ENCODE measurements at regions not wholly inside any gene's neighbourhood (a gene's known extent, or its start where the extent isn't known, plus 50 kb on each side); places are given as distances from the start of the nearest gene placed in this dataset.

- Histone ChIP-seq H3K27ac (no peak overlapping the region), H3K36me3 (no peaks in the 10 kb centered on the region), H3K4me1 (ENCODE audit: control insufficient read depth in 1 of 2, insufficient read depth in 1 of 2, low read depth in 1 of 2, low read length in 1 of 2) (no peaks in the 10 kb centered on the region), H3K9me3 (no peaks in the 10 kb centered on the region), H3K4me3 (ENCODE audit: low read depth in 1 of 2, low read length in 1 of 2) (no peak overlapping the region), H3K27me3 (no peaks in the 10 kb centered on the region)
- no peak for TF ChIP-seq CTCF (IDR thresholded peaks at IDR 0.05)
Measured at GRCh38 chr1:219271818-219272535, 98.3 kb downstream of the LYPLAL1 start.

GRCh38 chr1:219269171-219269570 is 95.5 kb downstream of the LYPLAL1 start:
- Histone ChIP-seq H3K9me3 (no peaks in the 10 kb centered on the region), H3K27ac (no peak overlapping the region), H3K27me3 (no peaks in the 10 kb centered on the region), H3K4me1 (ENCODE audit: control insufficient read depth in 1 of 2, insufficient read depth in 1 of 2, low read depth in 1 of 2, low read length in 1 of 2) (no peaks in the 10 kb centered on the region), H3K4me3 (ENCODE audit: low read depth in 1 of 2, low read length in 1 of 2) (no peak overlapping the region), H3K36me3 (no peaks in the 10 kb centered on the region)
- no peak for TF ChIP-seq CTCF (IDR thresholded peaks at IDR 0.05)

- Histone ChIP-seq H3K4me1 (ENCODE audit: control insufficient read depth in 1 of 2, insufficient read depth in 1 of 2, low read depth in 1 of 2, low read length in 1 of 2) (no peaks in the 10 kb centered on the region), H3K4me3 (ENCODE audit: low read depth in 1 of 2, low read length in 1 of 2) (no peak overlapping the region), H3K27me3 (no peaks in the 10 kb centered on the region), H3K27ac (no peak overlapping the region), H3K36me3 (no peaks in the 10 kb centered on the region), H3K9me3 (no peaks in the 10 kb centered on the region)
- TF ChIP-seq CTCF (IDR thresholded peaks at IDR 0.05) = no peak
Measured at GRCh38 chr1:219266524-219266923, 92.8 kb downstream of the LYPLAL1 start.

- Histone ChIP-seq H3K27ac (no peak overlapping the region), H3K27me3 (no peaks in the 10 kb centered on the region), H3K9me3 (no peaks in the 10 kb centered on the region), H3K4me3 (ENCODE audit: low read depth in 1 of 2, low read length in 1 of 2) (no peak overlapping the region), H3K4me1 (ENCODE audit: control insufficient read depth in 1 of 2, insufficient read depth in 1 of 2, low read depth in 1 of 2, low read length in 1 of 2) (no peaks in the 10 kb centered on the region), H3K36me3 (no peaks in the 10 kb centered on the region)
- no peak for TF ChIP-seq CTCF (IDR thresholded peaks at IDR 0.05)
Measured at GRCh38 chr1:219265026-219265515, 91.4 kb downstream of the LYPLAL1 start.

- H3K9me3 ChIP-seq = no peaks in the 10 kb centered on the region
- TF ChIP-seq CTCF (IDR thresholded peaks at IDR 0.05) = no peak
Measured at GRCh38 chr1:219264561-219264960, 90.9 kb downstream of the LYPLAL1 start.

More at GRCh38 chr1:219264561-219264960, 90.9 kb downstream of the LYPLAL1 start:
- no peaks in the 10 kb centered on the region for H3K36me3 ChIP-seq
- no peaks in the 10 kb centered on the region for H3K4me1 ChIP-seq (ENCODE audit: control insufficient read depth in 1 of 2, insufficient read depth in 1 of 2, low read depth in 1 of 2, low read length in 1 of 2)
- no peaks in the 10 kb centered on the region for H3K27me3 ChIP-seq
- no peak overlapping the region for H3K4me3 ChIP-seq (ENCODE audit: low read depth in 1 of 2, low read length in 1 of 2)
- no peak overlapping the region for H3K27ac ChIP-seq

Measured in neutrophil (primary cell).